ENCODE measurements at regions not wholly inside any gene's neighbourhood (a gene's known extent, or its start where the extent isn't known, plus 50 kb on each side); places are given as distances from the start of the nearest gene placed in this dataset.

DNA sequence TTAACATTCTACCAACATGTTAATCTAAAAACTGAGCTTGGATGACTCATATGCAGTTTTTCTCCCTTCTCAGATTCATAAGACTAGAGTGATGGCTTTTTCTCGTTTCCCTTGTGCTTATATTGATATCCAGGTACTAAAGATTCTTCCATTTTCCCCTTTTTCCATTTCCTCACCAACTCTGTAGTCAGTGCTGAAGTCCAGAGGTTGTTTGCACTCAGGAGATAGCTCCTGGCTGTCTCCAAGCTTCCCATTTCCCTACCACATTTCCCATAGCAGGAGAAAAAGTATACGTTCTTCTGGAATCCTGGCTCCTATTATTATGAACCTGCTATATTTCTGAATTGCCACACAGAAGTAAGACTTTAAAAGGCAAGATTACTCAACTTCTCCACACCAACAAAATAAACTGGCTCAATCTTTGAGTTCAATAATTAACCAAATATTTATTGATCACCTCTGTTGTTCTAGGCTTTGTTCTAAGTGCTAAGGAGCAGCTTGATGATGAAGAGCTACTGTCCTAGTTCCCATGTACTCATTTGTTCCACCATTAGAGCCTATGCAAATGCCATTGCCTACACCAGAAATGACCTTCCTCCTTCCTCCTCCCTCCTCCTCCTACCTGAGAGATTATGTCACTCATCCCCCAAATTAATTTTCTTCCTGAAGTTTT lies 454.4 kb upstream of the RPS6KA3 start:
- no peak for TF ChIP-seq POLR2AphosphoS5 (IDR thresholded peaks at IDR 0.05)
- TF ChIP-seq, protein P1, sequence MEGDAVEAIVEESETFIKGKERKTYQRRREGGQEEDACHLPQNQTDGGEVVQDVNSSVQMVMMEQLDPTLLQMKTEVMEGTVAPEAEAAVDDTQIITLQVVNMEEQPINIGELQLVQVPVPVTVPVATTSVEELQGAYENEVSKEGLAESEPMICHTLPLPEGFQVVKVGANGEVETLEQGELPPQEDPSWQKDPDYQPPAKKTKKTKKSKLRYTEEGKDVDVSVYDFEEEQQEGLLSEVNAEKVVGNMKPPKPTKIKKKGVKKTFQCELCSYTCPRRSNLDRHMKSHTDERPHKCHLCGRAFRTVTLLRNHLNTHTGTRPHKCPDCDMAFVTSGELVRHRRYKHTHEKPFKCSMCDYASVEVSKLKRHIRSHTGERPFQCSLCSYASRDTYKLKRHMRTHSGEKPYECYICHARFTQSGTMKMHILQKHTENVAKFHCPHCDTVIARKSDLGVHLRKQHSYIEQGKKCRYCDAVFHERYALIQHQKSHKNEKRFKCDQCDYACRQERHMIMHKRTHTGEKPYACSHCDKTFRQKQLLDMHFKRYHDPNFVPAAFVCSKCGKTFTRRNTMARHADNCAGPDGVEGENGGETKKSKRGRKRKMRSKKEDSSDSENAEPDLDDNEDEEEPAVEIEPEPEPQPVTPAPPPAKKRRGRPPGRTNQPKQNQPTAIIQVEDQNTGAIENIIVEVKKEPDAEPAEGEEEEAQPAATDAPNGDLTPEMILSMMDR (IDR thresholded peaks at IDR 0.05 in 8 of 11, conservative IDR thresholded peaks at IDR 0.05 in 3 of 11) = no peak

Measured in spleen (tissue), 7 donors.